Mesothelial cell of epicardium (in vitro differentiated cells): ENCODE measurements at regions not wholly inside any gene's neighbourhood (a gene's known extent, or its start where the extent isn't known, plus 50 kb on each side); places are given as distances from the start of the nearest gene placed in this dataset.

Source experiments
- DNase-seq, 2 experiments: peaks; one replicate each; pipeline ENCODE4 v3.0.0; 2021; ENCODE audit warnings: low spot score in 2 of 2; ENCODE audit not compliant: unreplicated experiment in 2 of 2
- H3K27ac Mint-ChIP-seq: 2 replicates; pipeline ENCODE4 v1.8.0; 2021; ENCODE audit warnings: mixed read lengths
- H3K27me3 Mint-ChIP-seq: 2 replicates; pipeline ENCODE4 v1.8.0; 2021; ENCODE audit warnings: low read depth, mixed read lengths
- H3K36me3 Mint-ChIP-seq: 2 replicates; pipeline ENCODE4 v1.8.0; 2021; ENCODE audit warnings: mixed read lengths
- H3K4me1 Mint-ChIP-seq: 2 replicates; pipeline ENCODE4 v1.8.0; 2021; ENCODE audit warnings: mixed read lengths
- H3K4me3 Mint-ChIP-seq: 2 replicates; pipeline ENCODE4 v1.8.0; 2021; ENCODE audit warnings: mild to moderate bottlenecking, moderate library complexity, mixed read lengths
- H3K9me3 Mint-ChIP-seq: 2 replicates; pipeline ENCODE4 v1.8.0; 2021; ENCODE audit warnings: mixed read lengths
- TF ChIP-seq, protein P1 (sequence below): fragments of 200-600 bp; sonication (generic); IDR thresholded peaks from one replicate; pipeline ENCODE4 v1.5.0; 2021; ENCODE audit warnings: antibody characterized with exemption; ENCODE audit not compliant: unreplicated experiment

DNA sequence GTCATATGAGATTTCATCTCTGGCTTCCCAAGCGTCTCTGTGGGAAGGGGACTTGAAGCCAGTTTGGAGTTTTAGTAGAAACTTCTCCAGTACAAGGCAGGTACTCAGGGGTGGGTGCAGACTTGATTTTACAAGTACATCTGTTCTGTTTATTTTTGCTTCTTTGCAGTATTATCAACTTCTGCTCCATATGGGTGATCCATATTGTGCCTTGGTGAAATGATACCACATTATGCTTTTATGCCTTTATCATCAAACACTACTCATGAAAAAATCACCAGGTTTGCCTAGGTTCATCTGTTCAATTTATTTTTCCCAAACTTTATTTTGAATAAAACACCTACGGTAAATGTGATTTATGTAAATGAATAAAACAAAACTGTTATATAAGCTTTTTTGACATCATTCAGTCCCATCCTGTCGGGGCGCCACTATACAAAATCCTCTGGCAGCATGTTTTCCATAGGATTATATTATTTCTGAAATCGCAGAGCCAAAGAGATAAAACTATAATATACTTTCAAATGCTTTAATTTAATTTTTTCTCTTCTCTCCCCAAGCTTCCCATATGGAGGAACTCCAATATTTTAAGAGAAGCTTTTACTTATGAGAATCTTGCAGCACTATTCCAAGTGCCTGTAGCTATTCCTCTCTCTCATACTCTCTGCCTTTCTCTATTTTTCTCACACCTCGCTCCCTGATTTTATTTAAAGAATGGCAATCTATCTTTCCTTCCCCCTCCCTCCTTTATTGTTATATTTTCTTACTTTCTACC lies 490.9 kb downstream of the RNF144A start:
- no peak for DNase-seq
- Mint-ChIP-seq H3K4me3 (no peak overlapping the region), H3K4me1 (peaks cover 18% of the 10 kb centered on the region), H3K27ac (no peak overlapping the region), H3K27me3 (peaks cover 6% of the 10 kb centered on the region), H3K9me3 (peaks cover 5% of the 10 kb centered on the region), H3K36me3 (no peaks in the 10 kb centered on the region)
- TF ChIP-seq, protein P1, sequence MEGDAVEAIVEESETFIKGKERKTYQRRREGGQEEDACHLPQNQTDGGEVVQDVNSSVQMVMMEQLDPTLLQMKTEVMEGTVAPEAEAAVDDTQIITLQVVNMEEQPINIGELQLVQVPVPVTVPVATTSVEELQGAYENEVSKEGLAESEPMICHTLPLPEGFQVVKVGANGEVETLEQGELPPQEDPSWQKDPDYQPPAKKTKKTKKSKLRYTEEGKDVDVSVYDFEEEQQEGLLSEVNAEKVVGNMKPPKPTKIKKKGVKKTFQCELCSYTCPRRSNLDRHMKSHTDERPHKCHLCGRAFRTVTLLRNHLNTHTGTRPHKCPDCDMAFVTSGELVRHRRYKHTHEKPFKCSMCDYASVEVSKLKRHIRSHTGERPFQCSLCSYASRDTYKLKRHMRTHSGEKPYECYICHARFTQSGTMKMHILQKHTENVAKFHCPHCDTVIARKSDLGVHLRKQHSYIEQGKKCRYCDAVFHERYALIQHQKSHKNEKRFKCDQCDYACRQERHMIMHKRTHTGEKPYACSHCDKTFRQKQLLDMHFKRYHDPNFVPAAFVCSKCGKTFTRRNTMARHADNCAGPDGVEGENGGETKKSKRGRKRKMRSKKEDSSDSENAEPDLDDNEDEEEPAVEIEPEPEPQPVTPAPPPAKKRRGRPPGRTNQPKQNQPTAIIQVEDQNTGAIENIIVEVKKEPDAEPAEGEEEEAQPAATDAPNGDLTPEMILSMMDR, result no peak

DNA sequence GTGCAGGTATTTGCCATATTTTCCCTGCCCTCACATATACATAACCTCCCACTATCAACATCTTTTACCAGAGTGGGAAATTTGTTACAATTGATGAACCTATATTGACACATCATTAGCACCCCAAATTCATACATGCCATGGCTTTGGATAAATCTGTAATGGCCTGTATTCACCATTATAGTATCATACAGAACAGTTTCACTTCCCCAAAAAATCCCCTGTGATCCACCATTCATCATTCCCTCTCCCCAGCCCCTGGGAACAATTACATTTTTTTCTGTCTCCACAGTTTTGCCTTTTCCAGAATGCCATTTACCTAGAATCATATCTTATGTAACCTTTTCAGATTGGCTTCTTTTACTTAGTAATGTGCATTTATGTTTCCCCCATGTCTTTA lies 494.5 kb downstream of the RNF144A start:
- Mint-ChIP-seq H3K4me3 (no peak overlapping the region), H3K36me3 (no peaks in the 10 kb centered on the region), H3K27ac (no peak overlapping the region), H3K4me1 (peaks cover 4% of the 10 kb centered on the region), H3K9me3 (peaks cover 11% of the 10 kb centered on the region), H3K27me3 (peaks cover 8% of the 10 kb centered on the region)
- TF ChIP-seq, protein P1, result no peak
- no peak for DNase-seq

DNA sequence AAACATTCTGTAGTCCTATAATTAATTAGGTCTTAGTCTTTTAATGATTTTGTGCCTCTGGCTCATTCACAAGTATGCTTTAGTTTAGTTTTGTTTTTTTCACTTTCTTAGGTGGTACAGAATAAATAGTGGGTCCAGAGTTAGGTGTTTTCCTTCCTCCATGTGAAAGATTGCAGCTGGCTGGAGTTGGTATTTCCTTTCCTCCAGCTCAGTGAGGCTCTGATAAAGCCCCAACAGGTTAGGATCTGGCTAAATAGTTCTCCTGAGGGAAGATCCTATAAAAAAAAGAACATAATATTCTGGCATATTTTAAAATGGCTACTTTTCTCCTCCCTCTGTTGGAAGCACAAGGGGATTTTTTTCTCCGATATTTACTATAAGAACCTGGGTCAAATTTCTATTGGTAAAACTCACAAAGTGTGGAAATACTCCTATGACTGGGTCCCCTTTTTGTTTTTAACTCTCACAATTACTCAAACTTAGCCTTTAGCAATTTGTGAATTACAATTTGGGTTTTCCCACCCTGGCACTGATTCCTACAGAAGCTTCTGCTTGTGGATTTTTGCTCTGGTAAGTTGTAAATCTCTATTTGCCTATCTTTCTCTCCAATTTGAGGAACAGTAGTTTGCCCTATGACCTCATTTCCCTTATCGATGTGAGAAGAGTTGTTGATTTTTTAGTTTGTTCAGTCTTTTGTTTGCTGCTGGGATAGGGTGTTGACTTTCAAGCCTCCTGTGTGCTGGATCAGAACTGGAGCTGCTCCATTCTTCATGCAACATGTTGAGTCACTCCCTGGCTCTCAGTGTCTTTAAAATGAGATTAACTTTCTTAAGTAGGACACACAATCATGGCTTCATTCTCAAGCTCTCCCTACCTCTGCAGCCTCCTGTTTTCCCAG lies 500.9 kb downstream of the RNF144A start:
- no peak for DNase-seq
- H3K9me3 Mint-ChIP-seq, result peaks cover 14% of the 10 kb centered on the region
- TF ChIP-seq, protein P1, result no peak
- H3K4me3 Mint-ChIP-seq, result no peak overlapping the region
- H3K4me1 Mint-ChIP-seq, result peaks cover 7% of the 10 kb centered on the region
- peaks cover 8% of the 10 kb centered on the region for H3K27me3 Mint-ChIP-seq
- H3K27ac Mint-ChIP-seq, result no peak overlapping the region
- H3K36me3 Mint-ChIP-seq, result no peaks in the 10 kb centered on the region

DNA sequence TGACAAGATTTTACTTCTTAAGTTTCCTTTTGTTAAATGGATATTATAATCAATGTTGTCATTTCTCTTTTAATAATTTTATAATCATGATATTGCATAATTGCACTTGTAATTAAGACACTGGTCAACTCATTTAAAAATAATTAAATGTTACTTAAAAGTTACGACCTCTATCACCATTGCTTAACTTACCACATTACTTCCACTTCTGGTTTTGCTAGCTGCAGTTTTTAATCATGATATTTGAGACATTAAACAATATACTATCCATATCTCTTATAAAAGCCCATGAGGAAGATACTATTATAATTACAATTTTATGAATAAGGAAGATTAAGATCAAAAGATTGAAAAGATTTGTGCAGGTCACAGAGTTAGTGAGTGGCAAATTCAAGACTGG lies 502.0 kb downstream of the RNF144A start:
- no peaks in the 10 kb centered on the region for H3K36me3 Mint-ChIP-seq
- H3K4me3 Mint-ChIP-seq, result no peak overlapping the region
- no peak overlapping the region for H3K27ac Mint-ChIP-seq
- H3K9me3 Mint-ChIP-seq, result peaks cover 8% of the 10 kb centered on the region
- TF ChIP-seq, protein P1, result no peak
- DNase-seq, result no peak
- peaks cover 7% of the 10 kb centered on the region for H3K4me1 Mint-ChIP-seq
- H3K27me3 Mint-ChIP-seq, result peaks cover 8% of the 10 kb centered on the region

- TF ChIP-seq, protein P1, result no peak
- H3K9me3 Mint-ChIP-seq, result peaks cover 8% of the 10 kb centered on the region
- H3K27me3 Mint-ChIP-seq, result peaks cover 8% of the 10 kb centered on the region
- no peak for DNase-seq
- no peaks in the 10 kb centered on the region for H3K36me3 Mint-ChIP-seq
- H3K4me1 Mint-ChIP-seq, result peaks cover 7% of the 10 kb centered on the region
- H3K4me3 Mint-ChIP-seq, result no peak overlapping the region
- H3K27ac Mint-ChIP-seq, result no peak overlapping the region
Measured at GRCh38 chr2:7419814-7420311, 502.7 kb downstream of the RNF144A start.
